Globus pallidus (tissue), 1 donor: ENCODE measurements at regions not wholly inside any gene's neighbourhood (a gene's known extent, or its start where the extent isn't known, plus 50 kb on each side); places are given as distances from the start of the nearest gene placed in this dataset.

Experiments
- DNase-seq: peaks from one replicate; pipeline ENCODE4 v3.0.0-alpha.2; 2015; ENCODE audit warnings: low spot score

- DNase-seq, result no peak
These were observed 76.6 kb upstream of the GPC1 start for GRCh38 chr2:240358821-240359397.

- DNase-seq, result no peak
These were observed 75.8 kb upstream of the GPC1 start for GRCh38 chr2:240359695-240360094.

- no peak for DNase-seq
These were observed 74.6 kb upstream of the GPC1 start for GRCh38 chr2:240360645-240361475.

- DNase-seq, result no peak
These were observed 73.2 kb upstream of the GPC1 start for GRCh38 chr2:240362216-240362755.

GRCh38 chr2:240362826-240363745 is 72.4 kb upstream of the GPC1 start:
- DNase-seq, result no peak

- no peak for DNase-seq
These were observed 71.5 kb upstream of the GPC1 start for GRCh38 chr2:240363746-240364581.

GRCh38 chr2:240364582-240364960 is 70.9 kb upstream of the GPC1 start:
- no peak for DNase-seq

- no peak for DNase-seq
These were observed 70.3 kb upstream of the GPC1 start for GRCh38 chr2:240364961-240365775.

GRCh38 chr2:240365971-240366471 is 69.4 kb upstream of the GPC1 start:
- DNase-seq, result no peak

GRCh38 chr2:240366901-240367300 is 68.6 kb upstream of the GPC1 start:
- no peak for DNase-seq

- DNase-seq, result no peak
These were observed 67.7 kb upstream of the GPC1 start for GRCh38 chr2:240367721-240368120.

- no peak for DNase-seq
These were observed 66.6 kb upstream of the GPC1 start for GRCh38 chr2:240368781-240369331.

- no peak for DNase-seq
These were observed 66.1 kb upstream of the GPC1 start for GRCh38 chr2:240369335-240369734.

- peak; percentile 69 for DNase-seq
These were observed 65.5 kb upstream of the GPC1 start for GRCh38 chr2:240369801-240370585.

- no peak for DNase-seq
These were observed 64.1 kb upstream of the GPC1 start for GRCh38 chr2:240371129-240372000.

- no peak for DNase-seq
These were observed 63.4 kb upstream of the GPC1 start for GRCh38 chr2:240372101-240372500.

GRCh38 chr2:240373289-240373885 is 62.1 kb upstream of the GPC1 start:
- DNase-seq, result no peak
